ENCODE measurements at regions not wholly inside any gene's neighbourhood (a gene's known extent, or its start where the extent isn't known, plus 50 kb on each side); places are given as distances from the start of the nearest gene placed in this dataset.

- intact Hi-C loops (cut with micrococcal nuclease): no loop called here
Measured at GRCh38 chr13:81021284-81021840, 680.4 kb upstream of the SPRY2 start.

GRCh38 chr13:81020010-81020409 lies 679.1 kb upstream of the SPRY2 start:
- H3K9me3 Mint-ChIP-seq (ENCODE audit: unreplicated experiment): no peaks in the 10 kb centered on the region
- no peak for TF ChIP-seq CTCF (IDR thresholded peaks at IDR 0.05; ENCODE audit: unreplicated experiment)
- no peak overlapping the region for H3K4me3 Mint-ChIP-seq (ENCODE audit: unreplicated experiment)
- intact Hi-C loops (cut with micrococcal nuclease): no loop called here
- ChIA-PET POLR2A (interaction anchor here (0.6 kb wide), 1 partner anchor 678 kb away, joined by 3 read pairs; no protein-coding TSS in a partner anchor), CTCF (interaction anchor here (0.7 to 1.7 kb wide), 2 partner anchors 42 to 677 kb away, joined by 3 to 9 read pairs; no protein-coding TSS in a partner anchor)
- no peaks in the 10 kb centered on the region for H3K4me1 Mint-ChIP-seq (ENCODE audit: insufficient read depth, unreplicated experiment)
- no peaks in the 10 kb centered on the region for H3K27me3 Mint-ChIP-seq (ENCODE audit: insufficient read depth, unreplicated experiment)
- no peaks in the 10 kb centered on the region for H3K36me3 Mint-ChIP-seq (ENCODE audit: insufficient read depth, unreplicated experiment)
- BruUV-seq (replicated peaks): no TSS peak
- no peak overlapping the region for H3K27ac Mint-ChIP-seq (ENCODE audit: low read depth, unreplicated experiment)
- DNase-seq (ENCODE audit: unreplicated experiment): no peak

More at GRCh38 chr13:81021284-81021840, 680.4 kb upstream of the SPRY2 start:
- ChIA-PET POLR2A (no interaction called here), CTCF (interaction anchor here (0.7 kb wide), 1 partner anchor 1248 kb away, joined by 3 read pairs; no protein-coding TSS in a partner anchor)
- no peaks in the 10 kb centered on the region for H3K27me3 Mint-ChIP-seq (ENCODE audit: insufficient read depth, unreplicated experiment)
- no peaks in the 10 kb centered on the region for H3K36me3 Mint-ChIP-seq (ENCODE audit: insufficient read depth, unreplicated experiment)
- H3K4me1 Mint-ChIP-seq (ENCODE audit: insufficient read depth, unreplicated experiment): no peaks in the 10 kb centered on the region
- no peak overlapping the region for H3K27ac Mint-ChIP-seq (ENCODE audit: low read depth, unreplicated experiment)
- no peak for TF ChIP-seq CTCF (IDR thresholded peaks at IDR 0.05; ENCODE audit: unreplicated experiment)
- no TSS peak for BruUV-seq (replicated peaks)
- no peaks in the 10 kb centered on the region for H3K9me3 Mint-ChIP-seq (ENCODE audit: unreplicated experiment)
- DNase-seq (ENCODE audit: unreplicated experiment): no peak
- no peak overlapping the region for H3K4me3 Mint-ChIP-seq (ENCODE audit: unreplicated experiment)

- no peaks in the 10 kb centered on the region for H3K36me3 Mint-ChIP-seq (ENCODE audit: insufficient read depth, unreplicated experiment)
- H3K4me1 Mint-ChIP-seq (ENCODE audit: insufficient read depth, unreplicated experiment): no peaks in the 10 kb centered on the region
- POLR2A ChIA-PET: interaction anchor here (0.7 kb wide), 1 partner anchor 936 kb away, joined by 3 read pairs; no protein-coding TSS in a partner anchor
- no peak for TF ChIP-seq CTCF (IDR thresholded peaks at IDR 0.05; ENCODE audit: unreplicated experiment)
- H3K27ac Mint-ChIP-seq (ENCODE audit: low read depth, unreplicated experiment): no peak overlapping the region
- H3K27me3 Mint-ChIP-seq (ENCODE audit: insufficient read depth, unreplicated experiment): no peaks in the 10 kb centered on the region
- intact Hi-C loops (cut with micrococcal nuclease): loop anchor here (5.0 kb wide), 1 partner anchor 1597 kb away; no protein-coding TSS in a partner anchor
- no peak for DNase-seq (ENCODE audit: unreplicated experiment)
- no peaks in the 10 kb centered on the region for H3K9me3 Mint-ChIP-seq (ENCODE audit: unreplicated experiment)
- CTCF ChIA-PET: interaction anchor here (0.6 to 4.1 kb wide), 8 partner anchors 41 to 1595 kb away, joined by 3 to 55 read pairs (median 4); partner anchors contain the start of gene SPRY2
- no TSS peak for BruUV-seq (replicated peaks)
- no peak overlapping the region for H3K4me3 Mint-ChIP-seq (ENCODE audit: unreplicated experiment)
Measured at GRCh38 chr13:81018936-81019335, 678.0 kb upstream of the SPRY2 start.

GRCh38 chr13:81017513-81018152 lies 676.7 kb upstream of the SPRY2 start:
- Mint-ChIP-seq H3K9me3 (ENCODE audit: unreplicated experiment) (no peaks in the 10 kb centered on the region), H3K4me3 (ENCODE audit: unreplicated experiment) (no peak overlapping the region), H3K27ac (ENCODE audit: low read depth, unreplicated experiment) (no peak overlapping the region), H3K4me1 (ENCODE audit: insufficient read depth, unreplicated experiment) (no peaks in the 10 kb centered on the region), H3K27me3 (ENCODE audit: insufficient read depth, unreplicated experiment) (no peaks in the 10 kb centered on the region), H3K36me3 (ENCODE audit: insufficient read depth, unreplicated experiment) (no peaks in the 10 kb centered on the region)
- DNase-seq (ENCODE audit: unreplicated experiment): peak; percentile 61
- TF ChIP-seq CTCF (IDR thresholded peaks at IDR 0.05; ENCODE audit: unreplicated experiment): peak; percentile 39
- POLR2A ChIA-PET: interaction anchor here (0.7 to 2.0 kb wide), 3 partner anchors 675 to 1338 kb away, joined by 3 to 13 read pairs (median 3); partner anchors contain the start of gene SPRY2
- intact Hi-C loops (cut with micrococcal nuclease): loop anchor here (1.0 to 5.0 kb wide), 7 partner anchors 39 to 1595 kb away; no protein-coding TSS in a partner anchor
- no TSS peak for BruUV-seq (replicated peaks)
- CTCF ChIA-PET: interaction anchor here (0.5 to 4.1 kb wide), 26 partner anchors 9 to 1594 kb away, joined by 3 to 55 read pairs (median 4); partner anchors contain the start of gene SPRY2
